ENCODE measurements at regions not wholly inside any gene's neighbourhood (a gene's known extent, or its start where the extent isn't known, plus 50 kb on each side); places are given as distances from the start of the nearest gene placed in this dataset.

DNA sequence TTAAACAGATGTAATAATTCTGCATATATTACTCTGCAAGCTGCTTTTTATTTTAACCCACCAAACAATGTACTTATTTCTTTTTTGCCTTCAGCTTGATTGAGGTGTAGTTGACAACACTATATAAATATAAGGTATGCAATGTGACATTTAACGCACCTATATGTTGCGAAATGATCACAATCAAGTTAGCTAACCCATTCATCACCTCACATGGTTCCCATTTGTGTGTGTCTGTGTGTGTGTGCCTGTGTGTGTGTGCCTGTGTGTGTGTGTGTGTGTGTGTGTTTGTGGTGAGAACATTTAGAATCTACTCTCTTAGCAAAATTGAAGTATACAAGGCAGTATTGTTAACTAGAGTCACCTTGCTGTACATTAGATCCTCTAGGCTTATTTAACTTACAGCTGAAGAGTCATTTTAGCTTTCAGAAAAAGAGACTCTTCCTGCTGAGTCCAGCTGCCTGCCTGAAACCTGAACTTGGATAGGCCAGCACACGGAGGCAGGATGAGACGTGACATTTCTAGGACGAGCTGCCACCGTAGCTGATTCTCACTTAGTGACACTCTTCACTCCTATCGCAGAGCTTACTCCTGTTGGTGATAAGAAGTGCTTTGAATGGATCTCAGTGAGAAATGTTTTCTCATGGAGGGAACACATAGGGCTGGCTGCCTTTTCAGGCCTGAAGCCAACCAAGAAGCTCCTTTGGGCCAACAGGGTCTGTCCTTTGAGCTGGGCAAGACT, 126.5 kb upstream of the RIPOR2 start:
- no peak for TF ChIP-seq CTCF (IDR thresholded peaks at IDR 0.05; ENCODE audit: unreplicated experiment)
- no peaks in the 10 kb centered on the region for H3K27me3 Mint-ChIP-seq
- H3K27ac Mint-ChIP-seq = peak overlapping the region; percentile 10
- peaks cover 4% of the 10 kb centered on the region for H3K4me1 Mint-ChIP-seq (ENCODE audit: low read depth)
- no peaks in the 10 kb centered on the region for H3K9me3 Mint-ChIP-seq (ENCODE audit: low read depth)
- no peak for DNase-seq (ENCODE audit: low spot score, unreplicated experiment)
- H3K4me3 Mint-ChIP-seq (ENCODE audit: low read depth) = no peak overlapping the region
- H3K36me3 Mint-ChIP-seq (ENCODE audit: insufficient read depth) = no peaks in the 10 kb centered on the region

- Mint-ChIP-seq H3K27ac (no peak overlapping the region), H3K36me3 (ENCODE audit: insufficient read depth) (no peaks in the 10 kb centered on the region), H3K27me3 (no peaks in the 10 kb centered on the region), H3K9me3 (ENCODE audit: low read depth) (no peaks in the 10 kb centered on the region), H3K4me3 (ENCODE audit: low read depth) (no peak overlapping the region), H3K4me1 (ENCODE audit: low read depth) (peaks cover 4% of the 10 kb centered on the region)
- no peak for DNase-seq (ENCODE audit: low spot score, unreplicated experiment)
- TF ChIP-seq CTCF (IDR thresholded peaks at IDR 0.05; ENCODE audit: unreplicated experiment) = no peak
Observed at GRCh38 chr6:25064006-25064405, 128.2 kb upstream of the RIPOR2 start.

GRCh38 chr6:25065666-25066065, 129.9 kb upstream of the RIPOR2 start:
- Mint-ChIP-seq H3K9me3 (ENCODE audit: low read depth) (no peaks in the 10 kb centered on the region), H3K4me3 (ENCODE audit: low read depth) (no peak overlapping the region), H3K27me3 (peaks cover 3% of the 10 kb centered on the region), H3K27ac (no peak overlapping the region), H3K4me1 (ENCODE audit: low read depth) (peaks cover 4% of the 10 kb centered on the region), H3K36me3 (ENCODE audit: insufficient read depth) (no peaks in the 10 kb centered on the region)
- DNase-seq (ENCODE audit: low spot score, unreplicated experiment) = no peak
- TF ChIP-seq CTCF (IDR thresholded peaks at IDR 0.05; ENCODE audit: unreplicated experiment) = no peak

- Mint-ChIP-seq H3K4me3 (ENCODE audit: low read depth) (no peak overlapping the region), H3K27me3 (peaks cover 3% of the 10 kb centered on the region), H3K4me1 (ENCODE audit: low read depth) (peaks cover 4% of the 10 kb centered on the region), H3K9me3 (ENCODE audit: low read depth) (no peaks in the 10 kb centered on the region), H3K36me3 (ENCODE audit: insufficient read depth) (no peaks in the 10 kb centered on the region), H3K27ac (no peak overlapping the region)
- no peak for DNase-seq (ENCODE audit: low spot score, unreplicated experiment)
- no peak for TF ChIP-seq CTCF (IDR thresholded peaks at IDR 0.05; ENCODE audit: unreplicated experiment)
Observed at GRCh38 chr6:25066593-25066992, 130.8 kb upstream of the RIPOR2 start.

GRCh38 chr6:25068866-25069265, 133.1 kb upstream of the RIPOR2 start:
- no peak for DNase-seq (ENCODE audit: low spot score, unreplicated experiment)
- TF ChIP-seq CTCF (IDR thresholded peaks at IDR 0.05; ENCODE audit: unreplicated experiment) = no peak
- Mint-ChIP-seq H3K4me3 (ENCODE audit: low read depth) (no peak overlapping the region), H3K4me1 (ENCODE audit: low read depth) (no peaks in the 10 kb centered on the region), H3K9me3 (ENCODE audit: low read depth) (no peaks in the 10 kb centered on the region), H3K27ac (no peak overlapping the region), H3K27me3 (peaks cover 3% of the 10 kb centered on the region), H3K36me3 (ENCODE audit: insufficient read depth) (no peaks in the 10 kb centered on the region)
